HG03442 (cell line): ENCODE measurements at regions not wholly inside any gene's neighbourhood (a gene's known extent, or its start where the extent isn't known, plus 50 kb on each side); places are given as distances from the start of the nearest gene placed in this dataset.
"Not testable (repeated sequence)": the region's sequence is repeated elsewhere in the genome, so short reads cannot be mapped to it uniquely, and the experiment has no call there.

Source experiments
- ATAC-seq: cut with Tn5 transposase; IDR thresholded peaks from one replicate; pipeline ENCODE4 v1.9.1; 2021; ENCODE audit warnings: mild to moderate bottlenecking, moderate library complexity; ENCODE audit not compliant: unreplicated experiment

- no peak for ATAC-seq
These were observed 178.0 kb downstream of the ZC3H11B start for GRCh38 chr1:219434923-219435297.

GRCh38 chr1:219434285-219434922 lies 178.5 kb downstream of the ZC3H11B start:
- no peak for ATAC-seq

- ATAC-seq = no peak
These were observed 179.3 kb downstream of the ZC3H11B start for GRCh38 chr1:219433496-219434131.

GRCh38 chr1:219433001-219433400 lies 179.9 kb downstream of the ZC3H11B start:
- ATAC-seq = no peak

- no peak for ATAC-seq
These were observed 180.7 kb downstream of the ZC3H11B start for GRCh38 chr1:219432191-219432606.

GRCh38 chr1:219430419-219430818 lies 182.5 kb downstream of the ZC3H11B start:
- ATAC-seq = no peak

GRCh38 chr1:219428651-219429050 lies 184.3 kb downstream of the ZC3H11B start:
- ATAC-seq = no peak

- no peak for ATAC-seq
These were observed 184.9 kb downstream of the ZC3H11B start for GRCh38 chr1:219427989-219428388.

GRCh38 chr1:219427403-219427802 lies 185.5 kb downstream of the ZC3H11B start:
- peak; percentile 54 for ATAC-seq

GRCh38 chr1:219422811-219423598 lies 189.9 kb downstream of the ZC3H11B start:
- peak; percentile 64 for ATAC-seq

- ATAC-seq = no peak
These were observed 192.0 kb downstream of the ZC3H11B start for GRCh38 chr1:219420913-219421312.

- no peak for ATAC-seq
These were observed 193.0 kb downstream of the ZC3H11B start for GRCh38 chr1:219419860-219420259.

- ATAC-seq = no peak
These were observed 193.8 kb downstream of the ZC3H11B start for GRCh38 chr1:219419065-219419464.

- ATAC-seq = no peak
These were observed 195.3 kb downstream of the ZC3H11B start for GRCh38 chr1:219417610-219418009.

GRCh38 chr1:219416598-219417238 lies 196.2 kb downstream of the ZC3H11B start:
- peak; percentile 82 for ATAC-seq

GRCh38 chr1:219415915-219416314 lies 197.0 kb downstream of the ZC3H11B start:
- no peak for ATAC-seq

- no peak for ATAC-seq
These were observed 197.5 kb downstream of the ZC3H11B start for GRCh38 chr1:219415433-219415832.

- no peak for ATAC-seq
These were observed 198.7 kb downstream of the ZC3H11B start for GRCh38 chr1:219414250-219414649.

GRCh38 chr1:219413536-219413935 lies 199.4 kb downstream of the ZC3H11B start:
- no peak for ATAC-seq

- no peak for ATAC-seq
These were observed 200.1 kb downstream of the ZC3H11B start for GRCh38 chr1:219412772-219413171.

GRCh38 chr1:219410721-219411120 lies 202.2 kb downstream of the ZC3H11B start:
- ATAC-seq = not testable (repeated sequence)
